GM18517 (cell line): ENCODE measurements at regions not wholly inside any gene's neighbourhood (a gene's known extent, or its start where the extent isn't known, plus 50 kb on each side); places are given as distances from the start of the nearest gene placed in this dataset.

Experiments used
- ATAC-seq: cut with Tn5 transposase; IDR thresholded peaks from one replicate; pipeline ENCODE4 v1.9.1; 2021; ENCODE audit warnings: mild to moderate bottlenecking, moderate library complexity; ENCODE audit not compliant: unreplicated experiment

- ATAC-seq, result no peak
Observed at GRCh38 chr18:57991552-57991951, 52.5 kb upstream of the NEDD4L start.

- no peak for ATAC-seq
Observed at GRCh38 chr18:57989536-57989935, 54.5 kb upstream of the NEDD4L start.

- no peak for ATAC-seq
Observed at GRCh38 chr18:57984490-57985115, 59.4 kb upstream of the NEDD4L start.

GRCh38 chr18:57983965-57984364 is 60.1 kb upstream of the NEDD4L start:
- ATAC-seq, result no peak

- no peak for ATAC-seq
Observed at GRCh38 chr18:57983472-57983871, 60.6 kb upstream of the NEDD4L start.

GRCh38 chr18:57982372-57983021 is 61.5 kb upstream of the NEDD4L start:
- ATAC-seq, result no peak

GRCh38 chr18:57981308-57982028 is 62.6 kb upstream of the NEDD4L start:
- ATAC-seq, result no peak

- no peak for ATAC-seq
Observed at GRCh38 chr18:57980573-57981307, 63.3 kb upstream of the NEDD4L start.

GRCh38 chr18:57976230-57976773 is 67.7 kb upstream of the NEDD4L start:
- ATAC-seq, result peak; percentile 56

- ATAC-seq, result peak; percentile 7
Observed at GRCh38 chr18:57975805-57976204, 68.2 kb upstream of the NEDD4L start.

GRCh38 chr18:57974585-57975265 is 69.3 kb upstream of the NEDD4L start:
- no peak for ATAC-seq

- no peak for ATAC-seq
Observed at GRCh38 chr18:57973889-57974288, 70.1 kb upstream of the NEDD4L start.

- ATAC-seq, result no peak
Observed at GRCh38 chr18:57970356-57971095, 73.5 kb upstream of the NEDD4L start.

GRCh38 chr18:57969824-57970223 is 74.2 kb upstream of the NEDD4L start:
- no peak for ATAC-seq

GRCh38 chr18:57965246-57965645 is 78.8 kb upstream of the NEDD4L start:
- ATAC-seq, result peak; percentile 77

GRCh38 chr18:57961876-57962505 is 82.0 kb upstream of the NEDD4L start:
- ATAC-seq, result no peak

- no peak for ATAC-seq
Observed at GRCh38 chr18:57961411-57961810, 82.6 kb upstream of the NEDD4L start.

GRCh38 chr18:57959278-57959677 is 84.7 kb upstream of the NEDD4L start:
- no peak for ATAC-seq

- no peak for ATAC-seq
Observed at GRCh38 chr18:57957210-57957609, 86.8 kb upstream of the NEDD4L start.
